Uterus (tissue), 3 donors: ENCODE measurements at regions not wholly inside any gene's neighbourhood (a gene's known extent, or its start where the extent isn't known, plus 50 kb on each side); places are given as distances from the start of the nearest gene placed in this dataset.

Source experiments
- DNase-seq, 2 donors: peaks; one replicate each; pipeline ENCODE4 v3.0.0-alpha.2; 2019 to 2020
- H3K27ac ChIP-seq, 2 donors: fragments of 200-600 bp; sonication (generic); 1 replicate in 1 of 2; 2 replicates in 1 of 2; pipeline ENCODE4 v1.5.1; 2016 to 2018
- H3K27me3 ChIP-seq, 2 donors: fragments of 200-600 bp; sonication (generic); one replicate each; pipeline ENCODE4 v1.5.1; 2018 to 2019; ENCODE audit warnings: control low read depth in 1 of 2
- H3K36me3 ChIP-seq, 2 donors: fragments of 200-600 bp; sonication (generic); one replicate each; pipeline ENCODE4 v1.5.1; 2019; ENCODE audit warnings: control low read depth in 1 of 2
- H3K4me1 ChIP-seq, 2 donors: fragments of 200-600 bp; sonication (generic); one replicate each; pipeline ENCODE4 v1.5.1; 2018 to 2019; ENCODE audit warnings: control low read depth in 1 of 2
- H3K4me3 ChIP-seq, 2 donors: fragments of 200-600 bp; sonication (generic); 1 replicate in 1 of 2; 2 replicates in 1 of 2; pipeline ENCODE4 v1.5.1; 2018 to 2019; ENCODE audit warnings: mild to moderate bottlenecking in 1 of 2
- H3K9me3 ChIP-seq, 2 donors: fragments of 200-600 bp; sonication (generic); one replicate each; pipeline ENCODE4 v1.5.1; 2019; ENCODE audit warnings: control low read depth in 1 of 2
- CTCF ChIP-seq, 4 experiments: fragments of 200-600 bp in 2 of 4; fragments of 450-650 bp in 2 of 4; sonication (generic) in 2 of 4; IDR thresholded peaks; one replicate each; pipeline ENCODE4 v1.5.1; 2016 to 2019; ENCODE audit warnings: antibody characterized with exemption in 4 of 4, mild to moderate bottlenecking in 2 of 4, moderate library complexity in 1 of 4
- POLR2A ChIP-seq, 2 donors: fragments of 450-650 bp; IDR thresholded peaks; one replicate each; pipeline ENCODE4 v1.6.1; 2016; ENCODE audit warnings: antibody characterized with exemption in 2 of 2, mild to moderate bottlenecking in 1 of 2, moderate library complexity in 1 of 2
- intact Hi-C: fragments of 100-400 bp; cut with DNase I; formaldehyde crosslinking; loops from one replicate; pipeline ENCODE4 v1.15.1; 2023; ENCODE audit warnings: low total_unique reads
- donor health status: DM: yes; HTN: yes; CAD: no.

- Histone ChIP-seq H3K36me3 (no peaks in the 10 kb centered on the region), H3K4me3 (no peak overlapping the region), H3K27me3 (no peaks in the 10 kb centered on the region), H3K9me3 (no peaks in the 10 kb centered on the region), H3K27ac (no peak overlapping the region), H3K4me1 (no peaks in the 10 kb centered on the region)
- intact Hi-C loops = no loop called here
- DNase-seq = no peak
- no peak for TF ChIP-seq POLR2A (IDR thresholded peaks at IDR 0.05)
These were observed 345.7 kb downstream of the GRIN2B start for GRCh38 chr12:13635709-13636108.

DNA sequence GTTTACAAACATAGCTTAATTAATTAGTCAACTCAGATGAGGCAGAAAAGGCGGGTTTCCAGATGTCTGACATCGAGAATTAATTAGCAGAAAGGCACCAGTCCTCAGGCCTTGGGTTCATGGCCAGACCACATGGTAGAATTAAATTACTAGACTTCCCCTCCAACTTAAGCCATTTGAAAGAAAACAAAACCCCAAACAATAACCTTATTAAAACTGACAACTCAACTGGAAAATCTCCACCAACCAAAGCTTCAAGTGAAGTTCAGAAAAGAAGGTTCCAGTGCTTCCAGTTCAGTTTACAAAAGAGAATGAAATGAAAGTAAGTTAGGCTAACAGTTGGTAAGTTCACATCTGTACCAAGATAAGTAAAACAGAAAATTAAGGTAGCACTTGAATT is 349.5 kb downstream of the GRIN2B start:
- DNase-seq = no peak
- Histone ChIP-seq H3K36me3 (no peaks in the 10 kb centered on the region), H3K9me3 (no peaks in the 10 kb centered on the region), H3K4me1 (no peaks in the 10 kb centered on the region), H3K4me3 (no peak overlapping the region), H3K27me3 (no peaks in the 10 kb centered on the region), H3K27ac (no peak overlapping the region)
- TF ChIP-seq CTCF (IDR thresholded peaks at IDR 0.05) (no peak), POLR2A (IDR thresholded peaks at IDR 0.05) (no peak)
- intact Hi-C loops = no loop called here

GRCh38 chr12:13630354-13630753 is 351.0 kb downstream of the GRIN2B start:
- H3K4me1 ChIP-seq = no peaks in the 10 kb centered on the region
- intact Hi-C loops = no loop called here
- H3K9me3 ChIP-seq = no peaks in the 10 kb centered on the region
- H3K4me3 ChIP-seq = no peak overlapping the region
- no peak for DNase-seq
- no peak for TF ChIP-seq POLR2A (IDR thresholded peaks at IDR 0.05)
- TF ChIP-seq CTCF (IDR thresholded peaks at IDR 0.05) = no peak
- no peaks in the 10 kb centered on the region for H3K36me3 ChIP-seq
- no peaks in the 10 kb centered on the region for H3K27me3 ChIP-seq
- H3K27ac ChIP-seq = no peak overlapping the region

GRCh38 chr12:13628067-13628466 is 353.3 kb downstream of the GRIN2B start:
- intact Hi-C loops = no loop called here
- H3K36me3 ChIP-seq = no peaks in the 10 kb centered on the region
- no peaks in the 10 kb centered on the region for H3K27me3 ChIP-seq
- no peak overlapping the region for H3K4me3 ChIP-seq
- no peak for DNase-seq
- H3K27ac ChIP-seq = no peak overlapping the region
- no peak for TF ChIP-seq POLR2A (IDR thresholded peaks at IDR 0.05)
- no peak for TF ChIP-seq CTCF (IDR thresholded peaks at IDR 0.05)
- no peaks in the 10 kb centered on the region for H3K9me3 ChIP-seq
- no peaks in the 10 kb centered on the region for H3K4me1 ChIP-seq

- no peaks in the 10 kb centered on the region for H3K36me3 ChIP-seq
- no peak overlapping the region for H3K4me3 ChIP-seq
- no peak for TF ChIP-seq CTCF (IDR thresholded peaks at IDR 0.05)
- TF ChIP-seq POLR2A (IDR thresholded peaks at IDR 0.05) = no peak
- no peak overlapping the region for H3K27ac ChIP-seq
- DNase-seq = no peak
- no peaks in the 10 kb centered on the region for H3K27me3 ChIP-seq
- H3K4me1 ChIP-seq = no peaks in the 10 kb centered on the region
- H3K9me3 ChIP-seq = no peaks in the 10 kb centered on the region
- intact Hi-C loops = no loop called here
These were observed 353.9 kb downstream of the GRIN2B start for GRCh38 chr12:13627536-13627935.

DNA sequence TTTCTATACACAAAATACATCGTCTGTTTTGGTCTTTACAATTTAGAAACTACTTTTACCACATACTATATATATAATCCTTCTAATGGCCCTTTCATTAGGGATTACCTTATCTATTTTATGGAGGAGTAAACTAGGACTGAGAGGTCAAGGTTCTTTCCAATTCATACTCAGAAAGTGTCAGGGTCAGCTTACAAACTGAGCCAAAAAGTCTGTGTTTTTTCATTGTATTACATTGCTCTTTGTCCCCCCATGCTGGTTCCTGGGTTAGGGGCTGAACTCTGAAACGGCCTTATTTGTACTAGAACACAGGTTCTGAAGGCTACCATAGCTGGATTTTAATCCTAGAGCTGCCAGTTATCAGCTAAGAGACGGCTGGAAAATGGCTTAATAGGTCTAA is 368.1 kb downstream of the GRIN2B start:
- no peak for TF ChIP-seq CTCF (IDR thresholded peaks at IDR 0.05)
- TF ChIP-seq POLR2A (IDR thresholded peaks at IDR 0.05) = no peak
- no peaks in the 10 kb centered on the region for H3K27me3 ChIP-seq
- no peak for DNase-seq
- intact Hi-C loops = no loop called here
- no peak overlapping the region for H3K4me3 ChIP-seq
- H3K27ac ChIP-seq = no peak overlapping the region
- no peaks in the 10 kb centered on the region for H3K36me3 ChIP-seq
- no peaks in the 10 kb centered on the region for H3K9me3 ChIP-seq
- H3K4me1 ChIP-seq = no peaks in the 10 kb centered on the region
